ENCODE measurements at regions not wholly inside any gene's neighbourhood (a gene's known extent, or its start where the extent isn't known, plus 50 kb on each side); places are given as distances from the start of the nearest gene placed in this dataset.

GRCh38 chr11:104565583-104565961, 332.7 kb downstream of the CASP12 start:
- TF ChIP-seq POLR2A (IDR thresholded peaks at IDR 0.05) = no peak
- TF ChIP-seq, protein P1, sequence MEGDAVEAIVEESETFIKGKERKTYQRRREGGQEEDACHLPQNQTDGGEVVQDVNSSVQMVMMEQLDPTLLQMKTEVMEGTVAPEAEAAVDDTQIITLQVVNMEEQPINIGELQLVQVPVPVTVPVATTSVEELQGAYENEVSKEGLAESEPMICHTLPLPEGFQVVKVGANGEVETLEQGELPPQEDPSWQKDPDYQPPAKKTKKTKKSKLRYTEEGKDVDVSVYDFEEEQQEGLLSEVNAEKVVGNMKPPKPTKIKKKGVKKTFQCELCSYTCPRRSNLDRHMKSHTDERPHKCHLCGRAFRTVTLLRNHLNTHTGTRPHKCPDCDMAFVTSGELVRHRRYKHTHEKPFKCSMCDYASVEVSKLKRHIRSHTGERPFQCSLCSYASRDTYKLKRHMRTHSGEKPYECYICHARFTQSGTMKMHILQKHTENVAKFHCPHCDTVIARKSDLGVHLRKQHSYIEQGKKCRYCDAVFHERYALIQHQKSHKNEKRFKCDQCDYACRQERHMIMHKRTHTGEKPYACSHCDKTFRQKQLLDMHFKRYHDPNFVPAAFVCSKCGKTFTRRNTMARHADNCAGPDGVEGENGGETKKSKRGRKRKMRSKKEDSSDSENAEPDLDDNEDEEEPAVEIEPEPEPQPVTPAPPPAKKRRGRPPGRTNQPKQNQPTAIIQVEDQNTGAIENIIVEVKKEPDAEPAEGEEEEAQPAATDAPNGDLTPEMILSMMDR (IDR thresholded peaks at IDR 0.05) = no peak
- TF ChIP-seq POLR2AphosphoS5 (IDR thresholded peaks at IDR 0.05) = no peak
- no peak for TF ChIP-seq EP300 (IDR thresholded peaks at IDR 0.05)

Measured in stomach (tissue), 4 donors.